SIG-M5 (cell line): ENCODE measurements at regions not wholly inside any gene's neighbourhood (a gene's known extent, or its start where the extent isn't known, plus 50 kb on each side); places are given as distances from the start of the nearest gene placed in this dataset.
"Not testable (repeated sequence)": the region's sequence is repeated elsewhere in the genome, so short reads cannot be mapped to it uniquely, and the experiment has no call there.

Source experiments
- DNase-seq: peaks from one replicate; lab custom pipeline; 2025; lab: John Stamatoyannopoulos, UW

GRCh38 chr20:12949429-12949980 lies 59.3 kb upstream of the SPTLC3 start:
- DNase-seq, result no peak

GRCh38 chr20:12954254-12954653 lies 54.5 kb upstream of the SPTLC3 start:
- not testable (repeated sequence) for DNase-seq

DNA sequence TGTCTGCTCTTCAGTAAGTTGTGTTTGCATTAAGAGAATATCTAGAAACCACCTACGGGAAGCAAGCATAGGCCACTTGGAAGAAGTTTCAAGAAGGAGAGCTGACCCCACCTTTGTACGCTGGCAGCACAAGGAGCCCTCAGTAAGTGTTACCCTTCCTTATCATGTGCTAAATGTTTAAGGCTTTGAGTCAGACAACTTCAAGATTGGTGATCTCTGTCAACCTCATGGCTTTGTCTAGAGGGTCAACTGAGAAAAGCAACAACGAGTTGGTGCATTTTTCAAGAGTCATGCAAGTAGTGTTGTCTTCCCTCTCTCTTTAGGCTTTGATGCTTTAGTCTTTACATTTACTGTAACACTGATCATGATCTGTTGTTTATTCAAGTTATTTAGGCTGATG lies 53.2 kb upstream of the SPTLC3 start:
- DNase-seq, result no peak

GRCh38 chr20:12956303-12956702 lies 52.5 kb upstream of the SPTLC3 start:
- no peak for DNase-seq

- no peak for DNase-seq
These were observed 50.8 kb upstream of the SPTLC3 start for GRCh38 chr20:12957968-12958367.
